HEK293 (cell line): ENCODE measurements at regions not wholly inside any gene's neighbourhood (a gene's known extent, or its start where the extent isn't known, plus 50 kb on each side); places are given as distances from the start of the nearest gene placed in this dataset.

Experiments used
- CTCF ChIA-PET: fragments of 350-600 bp; formaldehyde crosslinking; extraction: SDS; loops from one replicate; lab custom pipeline; 2021; ENCODE audit warnings: antibody characterized with exemption; lab: Yijun Ruan, JAX
- POLR2A ChIA-PET: fragments of 300-600 bp; formaldehyde crosslinking; extraction: SDS; loops from one replicate; lab custom pipeline; 2020; ENCODE audit warnings: antibody characterized with exemption, inconsistent platforms; lab: Yijun Ruan, JAX
- H3K27ac ChIP-seq: fragments of 200-500 bp; sonication (Bioruptor generic); 2 replicates; pipeline ENCODE4 v1.5.1; 2014; ENCODE audit warnings: low read depth, low read length, control low read depth, inconsistent platforms; ENCODE audit errors: extremely low read depth
- H3K36me3 ChIP-seq, 2 experiments: fragments of 200-500 bp in 1 of 2; sonication (Bioruptor generic) in 1 of 2; 1 replicate in 1 of 2; 2 replicates in 1 of 2; pipeline ENCODE4 v1.5.1; 2014 to 2017; ENCODE audit warnings: inconsistent platforms in 2 of 2, low read length in 2 of 2; ENCODE audit not compliant: control insufficient read depth in 2 of 2, insufficient read depth in 1 of 2
- H3K4me1 ChIP-seq: fragments of 200-500 bp; sonication (Bioruptor generic); 2 replicates; pipeline ENCODE4 v1.5.1; 2014; ENCODE audit warnings: mild to moderate bottlenecking, low read length, inconsistent platforms; ENCODE audit not compliant: control insufficient read depth, insufficient read depth
- H3K4me3 ChIP-seq: 2 replicates; pipeline ENCODE4 v1.5.1; 2011; ENCODE audit warnings: low read depth, mild to moderate bottlenecking, control low read depth, low read length, moderate library complexity
- H3K9me3 ChIP-seq: fragments of 200-500 bp; sonication (Bioruptor generic); 2 replicates; pipeline ENCODE4 v1.5.1; 2014; ENCODE audit warnings: low read depth, low read length, inconsistent platforms; ENCODE audit not compliant: control insufficient read depth, insufficient read depth
- GLI4 ChIP-seq: fragments of 450-650 bp; formaldehyde crosslinking; IDR thresholded peaks from 2 replicates; pipeline ENCODE4 v1.5.1; 2016; ENCODE audit warnings: missing biosample characterization, missing genetic modification characterization
- HIC1 ChIP-seq: fragments of 450-650 bp; formaldehyde crosslinking; IDR thresholded peaks from 2 replicates; pipeline ENCODE4 v1.5.1; 2016; ENCODE audit warnings: missing biosample characterization, missing genetic modification characterization
- INSM2 ChIP-seq: fragments of 450-650 bp; formaldehyde crosslinking; IDR thresholded peaks from 2 replicates; pipeline ENCODE4 v1.5.1; 2016; ENCODE audit warnings: missing biosample characterization, missing genetic modification characterization
- KLF8 ChIP-seq: fragments of 450-650 bp; formaldehyde crosslinking; IDR thresholded peaks from 2 replicates; pipeline ENCODE4 v1.5.1; 2016; ENCODE audit warnings: missing biosample characterization, missing genetic modification characterization
- OSR2 ChIP-seq: fragments of 450-650 bp; formaldehyde crosslinking; IDR thresholded peaks from 2 replicates; pipeline ENCODE4 v1.5.1; 2016; ENCODE audit warnings: missing biosample characterization, missing genetic modification characterization
- SCRT2 ChIP-seq: fragments of 450-650 bp; formaldehyde crosslinking; IDR thresholded peaks from 2 replicates; pipeline ENCODE4 v1.5.1; 2016; ENCODE audit warnings: missing biosample characterization, missing genetic modification characterization
- TSHZ1 ChIP-seq: fragments of 450-650 bp; formaldehyde crosslinking; IDR thresholded peaks from 2 replicates; pipeline ENCODE4 v1.5.1; 2016; ENCODE audit warnings: missing biosample characterization, missing genetic modification characterization, borderline replicate concordance
- YY2 ChIP-seq: fragments of 450-650 bp; formaldehyde crosslinking; IDR thresholded peaks from 2 replicates; pipeline ENCODE4 v1.5.1; 2016; ENCODE audit warnings: missing biosample characterization, missing genetic modification characterization
- ZBTB11 ChIP-seq: fragments of 450-650 bp; formaldehyde crosslinking; conservative IDR thresholded peaks from 2 replicates; pipeline ENCODE4 v1.5.1; 2016; ENCODE audit warnings: low read depth, missing biosample characterization, missing genetic modification characterization
- ZBTB21 ChIP-seq: fragments of 450-650 bp; formaldehyde crosslinking; IDR thresholded peaks from 2 replicates; pipeline ENCODE4 v1.5.1; 2017; ENCODE audit warnings: missing biosample characterization, missing genetic modification characterization
- ZNF138 ChIP-seq: fragments of 450-650 bp; formaldehyde crosslinking; IDR thresholded peaks from 2 replicates; pipeline ENCODE4 v1.5.1; 2016; ENCODE audit warnings: missing biosample characterization, missing genetic modification characterization, borderline replicate concordance
- ZNF239 ChIP-seq: fragments of 450-650 bp; formaldehyde crosslinking; IDR thresholded peaks from 2 replicates; pipeline ENCODE4 v1.5.1; 2016; ENCODE audit warnings: missing biosample characterization, missing genetic modification characterization
- ZNF24 ChIP-seq: fragments of 450-650 bp; formaldehyde crosslinking; IDR thresholded peaks from 2 replicates; pipeline ENCODE4 v1.5.1; 2016; ENCODE audit warnings: missing biosample characterization, missing genetic modification characterization
- ZNF394 ChIP-seq: fragments of 450-650 bp; formaldehyde crosslinking; IDR thresholded peaks from 2 replicates; pipeline ENCODE4 v1.5.1; 2016; ENCODE audit warnings: missing biosample characterization, missing genetic modification characterization, mild to moderate bottlenecking, moderate library complexity, borderline replicate concordance
- ZNF792 ChIP-seq: fragments of 450-650 bp; formaldehyde crosslinking; IDR thresholded peaks from 2 replicates; pipeline ENCODE4 v1.5.1; 2016; ENCODE audit warnings: missing biosample characterization, missing genetic modification characterization
- ZSCAN23 ChIP-seq: fragments of 450-650 bp; formaldehyde crosslinking; IDR thresholded peaks from 2 replicates; pipeline ENCODE4 v1.5.1; 2016; ENCODE audit warnings: missing biosample characterization, missing genetic modification characterization

GRCh38 chr20:52411611-52412010 lies 220.0 kb upstream of the ZFP64 start (continued):
- TF ChIP-seq HIC1 (tag by site-specific recombination), result no peak
- no peak for TF ChIP-seq KLF8 (tag by site-specific recombination)
- TF ChIP-seq, all 188 proteins: peak for 0

GRCh38 chr20:52410731-52411234 lies 219.2 kb upstream of the ZFP64 start:
- Histone ChIP-seq H3K4me1 (no peaks in the 10 kb centered on the region), H3K27ac (no peak overlapping the region), H3K4me3 (no peak overlapping the region)
- no peak for TF ChIP-seq ZNF24 (tag by site-specific recombination)
- TF ChIP-seq ZNF792 (tag by site-specific recombination), result no peak
- TF ChIP-seq ZBTB11 (tag by site-specific recombination), result no peak
- TF ChIP-seq ZNF239 (tag by site-specific recombination), result no peak
- no peak for TF ChIP-seq INSM2 (tag by site-specific recombination)
- TF ChIP-seq ZNF138, result no peak
- no peak for TF ChIP-seq YY2 (tag by site-specific recombination)
- no peak for TF ChIP-seq SCRT2
- no peak for TF ChIP-seq ZSCAN23 (tag by site-specific recombination)
- no peak for TF ChIP-seq GLI4
- no peak for TF ChIP-seq ZBTB21 (tag by site-specific recombination)
- no peak for TF ChIP-seq ZNF394 (tag by site-specific recombination)
- TF ChIP-seq OSR2 (tag by site-specific recombination), result no peak
- TF ChIP-seq TSHZ1, result no peak
- TF ChIP-seq, all 188 proteins: peak for 0
- POLR2A ChIA-PET, result no interaction called here
- CTCF ChIA-PET, result no interaction called here
- H3K36me3 ChIP-seq, result no peaks in the 10 kb centered on the region
- no peaks in the 10 kb centered on the region for H3K9me3 ChIP-seq
